DOHH2 (cell line): ENCODE measurements at regions not wholly inside any gene's neighbourhood (a gene's known extent, or its start where the extent isn't known, plus 50 kb on each side); places are given as distances from the start of the nearest gene placed in this dataset.

Experiments
- EZH2phosphoT487 ChIP-seq: fragments of 200-600 bp; sonication (generic); IDR thresholded peaks from 2 replicates; pipeline ENCODE4 v1.6.1; 2017; ENCODE audit warnings: borderline replicate concordance, mild to moderate bottlenecking, antibody characterized with exemption, low read length, moderate library complexity, mixed read lengths
- TF ChIP-seq, protein P1 (sequence below): fragments of 200-600 bp; sonication (generic); IDR thresholded peaks from one replicate; pipeline ENCODE4 v1.5.1; 2014; ENCODE audit warnings: antibody characterized with exemption, mild to moderate bottlenecking, low read depth, low read length; ENCODE audit not compliant: poor library complexity, severe bottlenecking

GRCh38 chr3:25235031-25235430 lies 193.0 kb upstream of the RARB start:
- TF ChIP-seq EZH2phosphoT487 = no peak
- TF ChIP-seq, protein P1, sequence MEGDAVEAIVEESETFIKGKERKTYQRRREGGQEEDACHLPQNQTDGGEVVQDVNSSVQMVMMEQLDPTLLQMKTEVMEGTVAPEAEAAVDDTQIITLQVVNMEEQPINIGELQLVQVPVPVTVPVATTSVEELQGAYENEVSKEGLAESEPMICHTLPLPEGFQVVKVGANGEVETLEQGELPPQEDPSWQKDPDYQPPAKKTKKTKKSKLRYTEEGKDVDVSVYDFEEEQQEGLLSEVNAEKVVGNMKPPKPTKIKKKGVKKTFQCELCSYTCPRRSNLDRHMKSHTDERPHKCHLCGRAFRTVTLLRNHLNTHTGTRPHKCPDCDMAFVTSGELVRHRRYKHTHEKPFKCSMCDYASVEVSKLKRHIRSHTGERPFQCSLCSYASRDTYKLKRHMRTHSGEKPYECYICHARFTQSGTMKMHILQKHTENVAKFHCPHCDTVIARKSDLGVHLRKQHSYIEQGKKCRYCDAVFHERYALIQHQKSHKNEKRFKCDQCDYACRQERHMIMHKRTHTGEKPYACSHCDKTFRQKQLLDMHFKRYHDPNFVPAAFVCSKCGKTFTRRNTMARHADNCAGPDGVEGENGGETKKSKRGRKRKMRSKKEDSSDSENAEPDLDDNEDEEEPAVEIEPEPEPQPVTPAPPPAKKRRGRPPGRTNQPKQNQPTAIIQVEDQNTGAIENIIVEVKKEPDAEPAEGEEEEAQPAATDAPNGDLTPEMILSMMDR = no peak
